Left lobe of liver (tissue), 2 donors: ENCODE measurements at regions not wholly inside any gene's neighbourhood (a gene's known extent, or its start where the extent isn't known, plus 50 kb on each side); places are given as distances from the start of the nearest gene placed in this dataset.

Experiments
- ATAC-seq: fragments of 200-7000 bp; cut with Tn5 transposase; one replicate; pipeline ENCODE4 v1.9.1; 2020; ENCODE audit warnings: mild to moderate bottlenecking, moderate library complexity
- DNase-seq: peaks from one replicate; pipeline ENCODE4 v3.0.0-alpha.2; 2020; ENCODE audit warnings: low spot score
- donor health status: DM: no; HTN: no; CAD: no; lungs with moderate emphysema.
- donor health status: DM: no; HTN: yes; CAD: no.

- no peak for ATAC-seq
- no peak for DNase-seq
Observed at GRCh38 chr2:138171244-138171643, 207.0 kb downstream of the HNMT start.

DNA sequence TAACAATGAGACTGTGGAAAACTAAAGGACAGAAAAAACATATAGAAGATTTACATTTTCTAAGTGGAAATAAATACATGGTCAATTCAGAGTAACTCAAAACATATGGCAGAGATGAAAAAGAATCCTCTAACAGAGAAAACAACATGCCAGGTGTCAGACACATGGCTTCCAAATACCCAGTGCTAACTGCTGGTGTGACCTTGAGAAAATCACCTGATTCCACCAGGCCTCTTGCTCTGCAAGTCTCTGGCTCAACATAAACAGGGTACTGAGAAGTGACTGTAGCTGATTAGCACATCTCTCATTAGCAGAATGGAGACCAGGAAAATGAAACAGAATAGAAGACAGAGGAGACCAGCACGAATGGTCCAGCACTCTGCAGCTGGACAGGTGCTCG is 210.8 kb downstream of the HNMT start:
- ATAC-seq = no peak
- no peak for DNase-seq

DNA sequence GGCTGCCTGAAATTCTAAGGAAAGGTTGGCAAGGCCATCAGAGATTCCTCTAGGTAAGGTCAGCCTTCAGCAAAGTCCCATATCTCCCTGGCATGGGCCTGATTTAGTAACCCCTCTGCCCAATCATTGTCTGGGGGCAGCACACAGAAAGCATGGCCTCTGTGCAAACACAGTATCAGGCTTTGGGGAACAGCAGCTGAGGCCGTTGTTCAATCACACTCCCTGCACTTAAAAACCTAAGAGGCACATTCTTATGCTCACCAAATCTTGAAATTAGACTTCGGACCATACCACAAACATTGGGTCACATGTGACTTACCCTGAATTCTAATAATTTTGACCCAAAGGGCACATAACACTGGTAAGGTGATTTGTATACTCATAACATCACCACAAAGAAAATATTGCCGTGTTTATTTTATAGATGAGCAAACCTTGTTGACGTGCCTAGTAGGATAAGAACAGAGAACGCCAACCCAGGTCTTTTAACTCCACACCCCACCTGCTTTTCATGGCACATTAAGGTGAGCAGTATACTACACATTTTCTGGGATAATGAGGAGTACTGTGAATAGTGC is 212.7 kb downstream of the HNMT start:
- DNase-seq = no peak
- ATAC-seq = no peak

- DNase-seq = no peak
- no peak for ATAC-seq
Observed at GRCh38 chr2:138177693-138178092, 213.4 kb downstream of the HNMT start.

- no peak for DNase-seq
- no peak for ATAC-seq
Observed at GRCh38 chr2:138180692-138181386, 216.6 kb downstream of the HNMT start.

DNA sequence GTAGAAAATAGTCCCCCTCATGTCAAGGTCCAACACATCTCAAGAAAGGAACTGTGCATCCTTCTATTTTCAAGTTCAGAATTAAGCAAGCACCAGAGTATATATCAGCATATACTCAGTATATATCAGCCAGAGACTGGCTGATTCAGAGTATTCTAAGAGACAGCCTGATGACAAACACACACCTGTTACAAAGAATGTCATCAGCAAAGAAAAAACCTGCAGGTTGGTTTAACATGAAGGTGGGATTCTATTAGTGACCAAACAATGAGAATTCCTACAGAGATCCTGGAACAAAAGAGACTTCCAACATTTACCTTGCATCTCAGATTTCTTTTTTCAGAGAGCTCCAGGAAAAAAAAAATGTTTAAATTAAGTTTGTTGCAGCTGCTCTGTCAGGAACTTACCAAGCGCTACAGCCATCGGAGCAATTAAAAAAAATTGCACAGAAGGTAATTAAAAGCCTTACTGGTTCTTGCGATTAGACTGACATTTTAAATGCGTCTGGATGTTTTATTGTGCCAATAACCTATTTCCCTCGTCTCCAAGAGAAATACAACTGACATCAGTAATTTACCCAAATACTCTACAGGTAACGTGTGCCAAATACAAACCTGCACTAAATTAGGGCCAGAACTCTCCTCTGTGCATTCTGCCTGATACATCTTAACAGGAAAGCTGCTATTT is 218.1 kb downstream of the HNMT start:
- ATAC-seq = no peak

GRCh38 chr2:138182937-138183312 is 218.7 kb downstream of the HNMT start:
- ATAC-seq = no peak

More for the DNA sequence above, 218.1 kb downstream of the HNMT start:
- DNase-seq = no peak

DNA sequence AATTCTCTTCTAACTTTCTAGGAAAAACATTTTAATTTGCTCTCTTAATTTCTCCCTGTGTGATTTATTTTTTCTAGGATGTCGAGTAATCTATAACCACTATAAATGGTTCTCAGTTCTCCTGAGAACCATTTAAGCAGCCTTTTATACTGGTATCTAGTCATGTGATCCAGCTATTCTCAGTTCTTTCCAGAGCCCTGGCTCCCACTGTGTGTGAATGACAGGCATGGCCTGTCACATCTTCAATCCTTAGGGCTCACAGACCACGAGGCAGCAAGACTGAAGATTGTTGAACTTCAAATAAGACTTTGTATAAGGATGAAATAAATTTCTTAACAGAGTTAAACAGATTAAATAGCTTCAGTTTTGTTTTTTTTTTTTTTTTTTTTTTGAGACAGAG is 219.4 kb downstream of the HNMT start:
- ATAC-seq = no peak

More at GRCh38 chr2:138182937-138183312, 218.7 kb downstream of the HNMT start:
- no peak for DNase-seq

DNA sequence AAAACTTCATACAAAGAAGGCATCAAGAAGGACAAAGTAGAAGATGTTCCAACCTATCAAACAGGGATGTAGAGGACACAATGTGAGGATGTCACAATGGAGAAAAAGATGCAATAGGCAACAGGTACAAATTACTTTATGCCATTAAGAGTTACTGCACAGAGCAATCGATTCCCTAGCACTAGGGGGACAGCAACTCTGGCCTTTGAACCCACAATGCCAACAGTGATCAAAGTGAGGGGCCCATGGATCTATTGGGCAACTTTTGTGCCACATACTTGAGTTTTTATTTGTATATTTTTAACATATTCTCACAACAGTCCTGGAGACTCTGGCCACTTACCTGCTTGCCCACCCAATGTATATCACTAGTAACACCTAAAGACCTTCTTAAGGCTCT is 220.2 kb downstream of the HNMT start:
- DNase-seq = no peak
- ATAC-seq = no peak

More for the DNA sequence above, 219.4 kb downstream of the HNMT start:
- DNase-seq = no peak

GRCh38 chr2:138185827-138186226 is 221.6 kb downstream of the HNMT start:
- no peak for ATAC-seq
- no peak for DNase-seq

GRCh38 chr2:138187221-138187620 is 222.9 kb downstream of the HNMT start:
- ATAC-seq (no peak), DNase-seq (no peak)

DNA sequence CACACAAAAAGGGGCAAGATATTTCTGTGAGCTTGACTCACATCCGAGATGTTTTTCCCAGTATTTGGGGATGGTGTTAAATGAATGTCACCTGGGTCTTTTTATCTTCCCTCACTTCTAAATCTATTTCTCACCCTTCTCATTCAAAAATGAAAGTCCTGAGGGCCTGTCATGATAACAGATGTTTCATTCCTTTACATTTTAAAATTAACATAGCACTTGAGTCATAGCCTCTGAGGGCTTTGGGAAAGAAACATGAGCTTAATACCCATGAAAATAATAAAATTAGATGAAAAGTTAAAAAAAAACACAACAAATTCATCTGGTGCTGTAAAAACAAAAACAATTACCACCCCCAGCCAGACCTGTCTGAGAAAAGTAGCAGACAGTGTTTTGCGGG is 226.7 kb downstream of the HNMT start:
- ATAC-seq (no peak), DNase-seq (no peak)

DNA sequence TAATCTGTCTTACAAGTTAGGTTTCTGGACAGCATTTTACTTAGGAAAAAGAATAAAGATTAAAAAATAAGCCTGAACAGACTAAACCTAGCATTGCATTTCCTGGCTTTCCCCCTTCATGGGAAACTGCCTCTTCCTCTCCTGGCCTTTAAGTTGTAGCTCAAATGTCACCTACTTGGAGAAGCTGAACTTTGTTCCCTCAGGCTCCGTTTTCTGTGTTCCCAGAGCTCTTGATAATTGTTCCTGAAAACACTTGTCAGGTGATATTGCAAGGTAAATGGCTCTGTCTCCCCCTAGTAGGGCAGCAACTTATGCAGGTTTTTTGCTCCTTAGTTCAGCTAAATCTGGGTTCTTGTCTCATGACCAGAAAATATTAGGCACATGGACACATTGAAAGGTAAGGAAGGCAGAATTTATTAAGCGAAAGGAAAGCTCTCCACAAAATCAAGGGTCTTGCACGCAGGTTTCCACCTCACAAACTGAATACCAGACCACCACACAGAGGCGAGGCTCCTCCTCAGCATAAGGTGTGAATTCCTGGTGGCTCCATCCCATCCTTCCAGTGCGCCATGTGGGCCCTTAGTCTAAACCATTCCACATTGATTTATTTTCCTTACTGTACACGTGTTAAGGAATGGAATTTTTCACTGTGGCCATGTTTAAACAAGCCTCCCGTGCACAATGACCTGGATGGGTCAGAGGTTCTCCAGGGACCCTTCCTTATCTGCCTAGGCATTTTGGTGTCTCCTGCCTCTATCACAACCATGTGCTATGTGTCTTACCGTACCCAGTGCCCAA is 229.3 kb downstream of the HNMT start:
- no peak for DNase-seq
- ATAC-seq = no peak

DNA sequence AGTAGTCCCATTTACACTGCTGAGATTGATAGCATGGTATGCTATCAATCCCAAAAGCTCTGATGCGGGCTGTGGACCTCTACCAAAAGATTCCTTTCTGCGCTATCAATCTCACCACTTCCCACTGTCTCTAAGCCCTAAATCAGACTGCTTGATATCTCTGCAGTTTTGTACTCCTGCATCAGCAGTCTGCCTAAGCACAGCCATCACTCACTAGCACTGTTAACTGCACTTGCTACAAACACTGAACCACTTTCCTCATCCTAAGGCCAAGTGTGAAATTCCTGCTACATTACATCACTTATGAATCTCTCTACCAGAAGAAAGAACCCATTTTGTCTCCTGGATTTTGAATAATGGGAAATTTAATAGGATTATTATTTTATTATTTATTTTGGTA is 237.0 kb downstream of the HNMT start:
- ATAC-seq (no peak), DNase-seq (no peak)

DNA sequence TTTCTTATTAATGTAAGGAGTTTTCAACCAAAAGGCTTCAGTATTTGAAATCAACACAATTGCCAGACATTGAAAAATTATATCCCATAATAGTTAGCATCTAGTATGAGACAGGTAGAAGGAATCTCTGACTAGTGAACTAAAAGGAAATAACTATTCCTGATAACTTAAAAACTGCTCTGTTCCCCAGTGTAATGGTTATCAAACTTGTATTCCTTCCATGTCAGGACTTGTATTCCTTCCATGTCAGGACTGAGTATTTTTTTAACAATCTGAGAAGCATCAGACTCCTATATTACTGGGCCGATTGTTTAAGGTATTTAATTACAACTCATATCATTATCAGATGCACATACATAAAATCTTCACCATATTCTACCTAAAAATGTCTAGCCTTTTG is 238.5 kb downstream of the HNMT start:
- no peak for DNase-seq
- no peak for ATAC-seq

DNA sequence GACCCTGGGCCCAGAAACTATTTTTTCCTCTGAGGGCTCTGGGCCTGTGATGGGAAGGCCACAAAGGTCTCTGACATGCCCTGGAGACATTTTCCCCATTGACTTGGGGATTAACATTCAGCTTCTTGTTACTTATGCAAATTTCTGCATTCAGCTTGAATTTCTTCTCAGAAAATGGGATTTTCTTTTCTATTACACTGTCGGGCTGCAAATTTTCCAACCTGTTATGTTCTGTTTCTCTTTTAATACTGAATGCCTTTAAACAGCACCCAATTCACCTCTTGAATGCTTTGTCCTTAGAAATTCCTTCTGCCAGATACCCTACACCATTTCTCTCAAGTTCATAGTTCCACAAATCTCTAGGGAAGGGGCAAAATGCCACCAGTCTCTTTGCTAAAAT is 241.0 kb downstream of the HNMT start:
- DNase-seq = no peak
- no peak for ATAC-seq

- no peak for ATAC-seq
Observed at GRCh38 chr2:138207074-138207930, 243.0 kb downstream of the HNMT start.

GRCh38 chr2:138209009-138209408 is 244.7 kb downstream of the HNMT start:
- DNase-seq = no peak
- no peak for ATAC-seq

More at GRCh38 chr2:138207074-138207930, 243.0 kb downstream of the HNMT start:
- no peak for DNase-seq

DNA sequence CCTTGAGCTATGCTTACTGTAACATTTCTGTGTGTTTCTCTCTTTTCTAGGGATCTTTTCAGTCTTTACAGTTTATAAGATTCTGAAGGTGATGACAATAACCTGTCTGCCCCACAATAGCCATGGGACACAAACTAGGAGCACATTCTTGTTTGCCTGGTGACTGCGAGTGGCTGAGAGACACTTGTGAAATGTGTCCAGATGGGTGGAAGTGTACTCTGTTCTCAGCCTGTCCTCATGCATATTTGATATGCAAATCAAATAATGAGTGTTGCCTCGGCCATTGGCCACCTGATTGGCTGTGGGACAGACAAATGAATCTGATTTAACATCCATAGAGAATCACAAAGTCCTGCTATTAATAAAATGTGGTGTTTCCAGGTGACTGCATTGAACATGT is 246.2 kb downstream of the HNMT start:
- no peak for DNase-seq

DNA sequence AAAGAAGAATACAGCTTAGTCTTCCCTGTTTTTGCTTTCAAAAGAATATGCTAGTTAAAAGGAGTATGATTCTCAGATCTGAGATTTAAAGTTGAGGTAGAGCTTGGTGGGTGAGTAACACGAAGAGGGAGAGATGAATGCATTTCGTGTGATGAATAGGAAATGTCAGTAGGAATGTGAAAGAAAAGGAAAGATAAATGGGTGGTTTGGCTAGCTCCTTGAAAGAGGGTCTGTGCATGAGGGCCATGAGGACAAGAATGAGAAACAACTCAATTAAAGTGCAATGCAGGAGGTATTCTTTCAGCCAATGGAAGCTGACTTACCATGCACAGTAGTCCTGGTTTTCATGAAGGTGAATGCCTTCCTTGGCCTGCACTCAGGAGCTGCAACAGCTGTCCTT is 248.2 kb downstream of the HNMT start:
- ATAC-seq (no peak), DNase-seq (no peak)

More for the DNA sequence above, 246.2 kb downstream of the HNMT start:
- no peak for ATAC-seq

- DNase-seq = no peak
- no peak for ATAC-seq
Observed at GRCh38 chr2:138213084-138213483, 248.8 kb downstream of the HNMT start.
